ENCODE measurements at regions not wholly inside any gene's neighbourhood (a gene's known extent, or its start where the extent isn't known, plus 50 kb on each side); places are given as distances from the start of the nearest gene placed in this dataset.
"Not testable (repeated sequence)": the region's sequence is repeated elsewhere in the genome, so short reads cannot be mapped to it uniquely, and the experiment has no call there.

DNA sequence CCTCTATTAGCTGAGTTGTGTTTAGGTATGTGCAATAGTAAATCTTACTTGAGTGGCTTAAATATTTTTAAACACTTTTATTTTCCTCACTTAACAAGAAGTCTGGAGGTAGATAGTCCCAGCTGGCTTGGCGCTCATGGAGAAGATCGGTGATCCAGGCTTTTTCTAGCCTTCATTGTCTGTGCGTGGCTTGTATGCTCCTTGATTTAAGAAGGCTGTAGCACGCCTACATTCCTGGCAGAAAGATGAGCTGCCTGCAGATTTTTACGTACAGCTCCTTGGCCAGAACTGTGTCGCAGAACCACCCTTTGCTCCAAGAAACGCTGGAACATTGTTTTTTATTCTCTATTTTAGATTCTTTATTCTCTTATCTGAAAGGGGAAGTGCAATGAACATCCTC is 284.1 kb downstream of the KIF20B start:
- no peak for TF ChIP-seq CTCF (IDR thresholded peaks at IDR 0.05; ENCODE audit: insufficient read depth, low read length, poor library complexity, severe bottlenecking)
- no peak overlapping the region for H3K4me3 ChIP-seq (replicated peaks; ENCODE audit: low read depth, low read length)
- no peaks in the 10 kb centered on the region for H3K36me3 ChIP-seq (ENCODE audit: control insufficient read depth, insufficient read depth, low read length)
- DNase-seq (ENCODE audit: extremely low read depth, insufficient read length): no peak
- H3K27me3 ChIP-seq (replicated peaks; ENCODE audit: control insufficient read depth, insufficient read depth, low read length): no peaks in the 10 kb centered on the region

DNA sequence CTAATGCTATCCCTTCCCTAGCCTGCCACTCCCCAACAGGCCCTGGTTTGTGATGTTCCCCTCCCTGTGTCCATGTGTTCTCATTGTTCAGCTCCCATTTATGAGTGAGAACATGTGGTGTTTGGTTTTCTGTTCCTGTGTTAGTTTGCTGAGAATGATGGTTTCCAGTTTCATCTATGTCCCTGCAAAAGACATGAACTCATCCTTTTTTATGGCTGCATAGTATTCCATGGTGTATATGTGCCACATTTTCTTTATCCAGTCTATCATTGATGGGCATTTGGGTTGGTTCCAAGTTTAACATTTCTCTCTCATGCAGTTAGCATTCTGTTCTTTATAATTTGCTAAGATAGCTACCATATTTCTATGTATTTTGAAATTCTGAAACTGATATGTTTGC is 287.0 kb downstream of the KIF20B start:
- DNase-seq (ENCODE audit: extremely low read depth, insufficient read length); H3K27me3 ChIP-seq (replicated peaks; ENCODE audit: control insufficient read depth, insufficient read depth, low read length); H3K36me3 ChIP-seq (ENCODE audit: control insufficient read depth, insufficient read depth, low read length); H3K4me3 ChIP-seq (replicated peaks; ENCODE audit: low read depth, low read length): not testable (repeated sequence)

DNA sequence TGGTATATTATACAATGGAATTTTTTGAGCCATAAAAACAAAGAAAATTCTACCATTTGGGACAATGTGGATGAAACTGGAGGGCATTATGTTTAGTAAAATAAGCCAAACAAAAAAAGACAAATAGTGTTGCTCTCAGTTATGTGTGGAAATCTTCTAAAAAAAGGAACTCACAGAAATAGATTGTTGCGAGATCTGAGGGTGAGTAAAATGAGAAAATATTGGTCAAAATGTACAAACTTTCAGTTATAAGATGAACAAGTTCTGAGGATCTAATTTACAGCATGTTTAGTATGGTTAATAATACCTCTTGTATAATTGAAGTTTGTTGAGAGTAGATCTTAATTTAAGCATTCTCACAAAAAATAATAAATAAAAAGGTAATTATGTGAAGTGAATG is 291.2 kb downstream of the KIF20B start:
- peak; percentile 26 for DNase-seq (ENCODE audit: extremely low read depth, insufficient read length)
- H3K36me3 ChIP-seq (ENCODE audit: control insufficient read depth, insufficient read depth, low read length): no peaks in the 10 kb centered on the region
- no peak overlapping the region for H3K4me3 ChIP-seq (replicated peaks; ENCODE audit: low read depth, low read length)
- no peaks in the 10 kb centered on the region for H3K27me3 ChIP-seq (replicated peaks; ENCODE audit: control insufficient read depth, insufficient read depth, low read length)
- TF ChIP-seq CTCF (IDR thresholded peaks at IDR 0.05; ENCODE audit: insufficient read depth, low read length, poor library complexity, severe bottlenecking): no peak

GRCh38 chr10:90007226-90007625 is 305.8 kb downstream of the KIF20B start:
- Histone ChIP-seq H3K27me3 (replicated peaks; ENCODE audit: control insufficient read depth, insufficient read depth, low read length) (no peaks in the 10 kb centered on the region), H3K36me3 (ENCODE audit: control insufficient read depth, insufficient read depth, low read length) (no peaks in the 10 kb centered on the region), H3K4me3 (replicated peaks; ENCODE audit: low read depth, low read length) (no peak overlapping the region)
- no peak for DNase-seq (ENCODE audit: extremely low read depth, insufficient read length)
- no peak for TF ChIP-seq CTCF (IDR thresholded peaks at IDR 0.05; ENCODE audit: insufficient read depth, low read length, poor library complexity, severe bottlenecking)

- not testable (repeated sequence) for H3K36me3 ChIP-seq (ENCODE audit: control insufficient read depth, insufficient read depth, low read length); H3K4me3 ChIP-seq (replicated peaks; ENCODE audit: low read depth, low read length); DNase-seq (ENCODE audit: extremely low read depth, insufficient read length); H3K27me3 ChIP-seq (replicated peaks; ENCODE audit: control insufficient read depth, insufficient read depth, low read length)
Measured at GRCh38 chr10:90011281-90011680, 309.9 kb downstream of the KIF20B start.

DNA sequence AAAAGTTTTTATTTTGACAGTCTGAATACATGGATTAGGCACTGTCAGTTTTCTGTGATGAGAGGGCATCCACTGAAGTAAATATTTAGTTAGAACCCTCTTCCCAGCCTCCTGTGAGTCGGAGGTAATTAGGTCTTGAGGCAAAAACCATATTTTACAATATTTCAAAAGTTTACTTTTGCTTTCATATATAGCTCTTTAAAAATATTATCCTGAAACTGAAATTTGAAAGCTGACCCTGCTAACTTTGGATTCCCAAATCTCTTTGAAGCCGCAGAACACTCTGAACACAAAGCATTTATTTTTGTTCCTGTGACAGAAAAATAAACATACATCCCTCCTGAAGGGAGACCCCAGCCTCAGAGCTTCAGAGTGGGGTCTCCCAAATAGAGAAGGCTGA is 317.4 kb downstream of the KIF20B start:
- DNase-seq (ENCODE audit: extremely low read depth, insufficient read length): no peak
- Histone ChIP-seq H3K36me3 (ENCODE audit: control insufficient read depth, insufficient read depth, low read length) (no peaks in the 10 kb centered on the region), H3K4me3 (replicated peaks; ENCODE audit: low read depth, low read length) (no peak overlapping the region), H3K27me3 (replicated peaks; ENCODE audit: control insufficient read depth, insufficient read depth, low read length) (no peaks in the 10 kb centered on the region)
- no peak for TF ChIP-seq CTCF (IDR thresholded peaks at IDR 0.05; ENCODE audit: insufficient read depth, low read length, poor library complexity, severe bottlenecking)

- DNase-seq (ENCODE audit: extremely low read depth, insufficient read length): no peak
- no peak overlapping the region for H3K4me3 ChIP-seq (replicated peaks; ENCODE audit: low read depth, low read length)
- no peaks in the 10 kb centered on the region for H3K27me3 ChIP-seq (replicated peaks; ENCODE audit: control insufficient read depth, insufficient read depth, low read length)
- TF ChIP-seq CTCF (IDR thresholded peaks at IDR 0.05; ENCODE audit: insufficient read depth, low read length, poor library complexity, severe bottlenecking): no peak
- H3K36me3 ChIP-seq (ENCODE audit: control insufficient read depth, insufficient read depth, low read length): no peaks in the 10 kb centered on the region
Measured at GRCh38 chr10:90020506-90020905, 319.1 kb downstream of the KIF20B start.
